HG02610 (cell line): ENCODE measurements at regions not wholly inside any gene's neighbourhood (a gene's known extent, or its start where the extent isn't known, plus 50 kb on each side); places are given as distances from the start of the nearest gene placed in this dataset.

ENCODE experiments used
- ATAC-seq: cut with Tn5 transposase; IDR thresholded peaks from one replicate; pipeline ENCODE4 v1.9.1; 2021; ENCODE audit warnings: mild to moderate bottlenecking, moderate library complexity; ENCODE audit not compliant: unreplicated experiment

DNA sequence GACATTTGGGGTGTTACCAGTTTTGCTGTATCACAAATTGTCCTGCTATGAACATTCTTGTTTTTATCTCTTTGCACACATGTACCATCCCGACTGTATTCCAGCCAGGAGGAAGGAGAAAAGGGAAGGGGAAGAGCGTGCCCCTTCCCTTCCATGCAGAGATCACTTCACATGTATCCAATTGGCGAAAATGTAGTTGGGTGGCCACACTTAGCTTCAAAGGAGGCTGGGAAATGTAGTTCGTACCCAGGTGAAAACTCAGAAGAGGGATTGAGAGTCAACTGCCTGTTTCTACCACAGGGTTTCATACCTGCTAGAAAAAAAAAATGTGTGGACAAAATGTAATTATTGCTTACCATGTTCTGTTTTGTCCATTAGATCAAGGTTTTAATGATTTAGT is 189.1 kb upstream of the PELI2 start:
- ATAC-seq, result no peak

DNA sequence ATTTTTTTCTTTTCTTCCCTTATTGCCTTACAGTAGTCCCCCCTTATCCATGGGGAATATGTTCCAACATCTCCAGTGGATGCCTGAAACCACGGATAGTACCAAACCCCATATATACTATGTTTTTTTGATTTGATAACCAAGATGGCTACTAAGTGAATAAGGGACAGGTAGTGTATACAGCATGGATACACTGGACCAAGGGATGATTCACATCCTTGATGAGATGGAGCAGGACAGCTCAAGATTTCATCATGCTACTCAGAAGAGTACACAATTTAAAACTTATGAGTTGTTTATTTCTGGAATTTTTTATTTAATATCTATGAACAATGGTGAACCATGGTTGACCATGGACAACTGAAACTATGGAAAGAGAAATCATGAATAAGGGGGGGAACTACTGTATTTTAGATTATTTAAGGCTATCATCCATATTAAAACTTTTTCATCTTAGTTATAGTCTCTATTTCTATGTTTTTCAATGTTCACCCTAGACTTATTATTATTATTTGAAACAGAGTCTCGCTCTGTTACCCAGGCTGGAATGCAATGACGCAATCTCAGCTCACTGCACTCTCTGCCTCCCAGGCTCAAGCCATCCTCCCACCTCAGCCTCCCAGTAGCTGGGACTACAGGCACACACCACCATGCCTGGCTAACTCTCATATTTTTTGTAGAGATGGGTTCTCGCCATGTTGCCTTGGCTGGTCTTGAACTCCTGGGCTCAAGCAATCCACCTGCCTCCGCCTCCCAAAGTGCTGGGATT is 188.0 kb upstream of the PELI2 start:
- ATAC-seq, result no peak

GRCh38 chr14:55936691-55937090 is 181.5 kb upstream of the PELI2 start:
- no peak for ATAC-seq

DNA sequence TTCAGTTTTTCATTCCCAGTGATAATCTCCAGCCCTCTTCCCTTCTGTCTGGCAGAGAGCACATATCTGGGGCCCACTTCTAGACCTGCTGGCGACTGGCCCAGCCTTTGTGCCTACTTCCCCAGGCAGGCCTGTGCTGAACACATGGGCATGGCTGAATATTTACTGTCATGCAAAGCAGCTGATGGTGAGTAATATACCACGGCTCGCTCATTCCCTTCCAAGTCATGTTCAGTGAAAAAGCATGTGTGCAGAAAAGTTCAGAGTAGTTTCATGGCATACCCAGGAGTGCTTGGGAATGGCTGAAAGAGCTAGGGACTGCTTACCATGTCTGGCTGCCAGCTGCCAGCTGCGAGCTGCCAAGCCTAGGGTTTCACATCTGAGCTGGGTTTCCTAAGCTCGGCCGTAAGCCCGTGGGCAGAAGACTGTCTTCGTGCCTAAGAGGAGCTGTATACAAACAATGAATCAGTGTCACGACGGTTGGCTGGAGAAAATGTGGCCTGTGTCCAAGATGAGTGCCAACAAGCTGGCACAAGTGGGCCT is 179.9 kb upstream of the PELI2 start:
- no peak for ATAC-seq

DNA sequence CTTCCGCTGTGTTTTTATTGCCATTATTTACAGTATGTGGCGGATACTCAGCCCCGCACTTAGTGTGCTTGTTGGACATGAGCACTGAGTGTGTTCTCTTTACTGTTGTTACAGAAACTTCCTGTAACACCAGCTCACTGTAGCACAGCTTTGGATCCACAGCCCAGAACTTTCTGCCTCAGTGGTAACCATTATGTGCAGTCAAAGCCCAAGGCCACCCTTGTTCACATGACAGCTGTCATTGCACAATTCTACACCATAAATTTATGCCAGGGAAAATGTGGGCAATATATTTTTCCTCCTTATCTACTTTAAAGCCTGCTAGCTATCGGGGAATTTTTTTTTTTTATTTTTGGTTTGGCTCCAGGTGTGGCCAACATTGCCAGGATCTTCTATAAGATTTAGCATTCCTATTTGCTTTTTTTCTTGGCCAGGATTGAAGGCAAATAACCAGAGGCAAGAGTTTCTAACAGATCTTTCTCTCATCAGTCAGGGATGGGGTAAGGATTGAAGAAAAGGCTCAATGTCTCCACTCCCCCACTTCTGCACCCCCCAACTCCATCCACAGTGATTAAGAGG is 176.0 kb upstream of the PELI2 start:
- ATAC-seq, result no peak

DNA sequence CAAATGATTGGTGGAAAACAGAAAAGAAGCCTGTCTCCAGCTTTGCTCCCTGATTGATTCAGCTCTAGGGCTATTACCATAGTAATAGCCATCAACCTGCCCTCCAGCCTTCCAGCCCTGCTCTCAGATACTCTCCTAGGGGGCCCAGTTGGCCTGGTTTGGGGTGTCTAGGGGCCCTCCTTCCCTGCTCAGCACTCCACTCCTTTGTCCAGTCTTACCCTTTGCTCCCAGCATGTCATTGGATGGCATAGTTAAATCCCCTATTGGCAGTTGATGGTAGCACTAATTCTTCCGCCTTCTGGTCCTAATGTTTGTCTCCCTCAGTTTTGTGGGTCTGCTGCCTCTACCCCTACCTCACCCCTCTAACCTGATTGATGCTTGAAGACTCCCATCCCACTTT is 175.4 kb upstream of the PELI2 start:
- ATAC-seq, result no peak

DNA sequence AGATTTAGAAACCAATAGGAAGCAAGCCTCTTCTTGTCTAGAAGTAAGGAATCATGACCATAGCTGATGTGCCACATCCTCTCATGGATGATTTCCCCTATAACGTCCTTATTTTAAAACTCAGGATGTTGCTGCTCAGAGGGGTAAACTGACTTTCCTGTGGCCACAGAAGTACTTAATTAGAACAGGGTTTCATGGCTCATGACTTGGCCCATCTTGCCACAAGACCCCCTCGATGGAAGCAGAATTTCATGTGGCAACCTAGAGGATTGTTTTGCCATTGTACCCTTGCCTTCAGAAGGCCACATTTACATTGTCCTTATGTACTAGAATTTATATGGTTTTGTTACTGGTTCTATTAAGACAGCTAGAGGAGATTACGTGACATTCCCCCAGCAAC is 173.5 kb upstream of the PELI2 start:
- no peak for ATAC-seq

DNA sequence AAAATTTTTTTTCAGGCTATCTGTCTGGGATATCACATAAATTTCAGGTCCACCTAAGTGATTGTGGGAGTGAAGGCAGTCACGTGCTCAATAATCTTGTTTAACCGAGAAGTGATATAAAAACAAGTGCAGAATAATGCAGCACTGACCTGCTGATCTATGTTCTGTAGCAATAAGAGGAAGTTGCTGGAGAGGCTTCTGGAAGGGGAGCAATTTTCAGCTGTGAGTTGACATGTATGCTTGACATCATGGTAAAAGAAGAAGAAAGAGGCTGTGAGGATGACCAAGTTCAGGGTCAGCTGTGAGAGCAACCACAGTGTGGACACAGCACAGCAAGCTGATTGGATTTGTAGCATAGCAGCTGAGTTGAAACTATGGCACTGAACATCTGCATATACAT is 172.0 kb upstream of the PELI2 start:
- no peak for ATAC-seq

- no peak for ATAC-seq
Measured at GRCh38 chr14:55948399-55948798, 169.8 kb upstream of the PELI2 start.

GRCh38 chr14:55949708-55950107 is 168.5 kb upstream of the PELI2 start:
- ATAC-seq, result no peak

GRCh38 chr14:55950135-55950534 is 168.1 kb upstream of the PELI2 start:
- no peak for ATAC-seq

GRCh38 chr14:55951341-55952206 is 166.6 kb upstream of the PELI2 start:
- no peak for ATAC-seq

GRCh38 chr14:55954108-55954507 is 164.1 kb upstream of the PELI2 start:
- no peak for ATAC-seq

DNA sequence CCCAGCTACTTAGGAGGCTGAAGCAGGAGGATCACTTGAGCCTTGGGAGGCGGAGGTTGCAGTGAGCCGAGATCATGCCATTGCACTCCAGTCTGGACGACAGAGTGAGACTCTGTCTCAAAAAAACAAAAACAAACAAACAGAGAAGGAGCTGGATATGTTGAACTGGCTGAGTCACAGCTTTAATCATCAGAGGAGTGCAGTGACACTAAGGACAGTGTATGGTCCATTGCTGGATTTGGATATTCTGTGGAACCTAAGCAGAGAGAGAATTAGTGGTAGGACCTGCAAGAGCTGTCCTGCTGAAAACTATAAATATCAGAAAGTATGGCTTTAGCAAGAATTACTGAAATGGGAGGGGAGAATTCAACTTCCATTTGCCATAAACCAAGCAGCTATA is 163.0 kb upstream of the PELI2 start:
- ATAC-seq, result no peak

GRCh38 chr14:55957950-55958349 is 160.3 kb upstream of the PELI2 start:
- no peak for ATAC-seq

DNA sequence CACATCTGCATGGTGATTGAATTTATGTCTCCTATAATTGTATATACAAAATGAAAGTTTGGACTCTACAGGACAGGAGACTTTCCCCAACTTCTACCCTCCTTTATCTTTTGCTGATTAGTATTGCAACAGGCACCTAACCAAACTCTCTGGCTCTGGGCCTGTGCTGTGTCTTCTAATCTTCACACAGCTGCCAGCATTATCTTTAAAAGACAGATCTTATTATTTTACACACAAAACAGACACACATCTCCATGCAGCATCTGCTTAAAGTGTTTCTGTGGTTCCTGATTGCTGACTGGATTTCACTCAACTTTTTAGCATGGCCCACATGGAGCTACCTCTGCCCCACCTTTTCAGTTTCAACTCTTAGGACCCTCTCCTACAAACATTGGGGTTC is 154.9 kb upstream of the PELI2 start:
- no peak for ATAC-seq

DNA sequence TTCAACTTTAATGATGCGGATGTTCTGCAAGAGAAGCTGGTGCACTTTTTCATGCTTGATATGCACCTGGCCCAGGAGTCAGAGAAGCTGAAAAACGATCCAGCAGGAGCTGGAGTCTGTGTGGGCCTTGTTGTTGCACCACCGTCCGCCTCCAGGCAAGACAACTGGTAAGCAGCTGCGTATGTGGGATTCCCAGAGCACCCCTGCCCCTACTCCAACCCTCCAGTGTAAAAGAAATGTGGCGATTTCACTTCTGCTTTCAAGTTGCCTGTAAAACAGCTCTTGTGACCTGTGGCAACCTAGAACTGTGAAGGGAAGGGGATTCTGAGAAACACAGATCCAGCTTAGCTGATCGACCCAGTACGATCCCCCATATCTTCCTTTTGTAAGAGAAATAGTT is 154.1 kb upstream of the PELI2 start:
- no peak for ATAC-seq

DNA sequence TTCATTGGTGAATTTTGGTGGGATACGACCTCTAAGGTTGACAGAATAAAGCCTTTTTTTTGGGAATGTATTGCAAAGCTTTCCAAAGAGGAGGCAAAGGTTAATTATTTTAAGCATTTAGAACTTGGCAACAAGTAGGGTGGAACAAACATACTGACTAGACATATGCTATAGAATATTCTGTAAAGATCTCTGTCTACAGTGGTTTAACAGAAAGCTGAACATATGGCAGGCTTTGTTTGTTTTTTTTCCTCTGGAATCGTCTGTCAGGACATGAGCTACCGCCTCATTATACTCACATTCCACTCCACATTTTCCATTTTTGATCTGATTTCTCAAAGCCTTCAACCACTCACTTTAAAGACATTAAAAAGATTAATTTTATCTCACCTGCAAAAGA is 153.4 kb upstream of the PELI2 start:
- no peak for ATAC-seq

- ATAC-seq, result no peak
Measured at GRCh38 chr14:55965851-55966250, 152.4 kb upstream of the PELI2 start.

GRCh38 chr14:55968741-55969140 is 149.5 kb upstream of the PELI2 start:
- no peak for ATAC-seq

DNA sequence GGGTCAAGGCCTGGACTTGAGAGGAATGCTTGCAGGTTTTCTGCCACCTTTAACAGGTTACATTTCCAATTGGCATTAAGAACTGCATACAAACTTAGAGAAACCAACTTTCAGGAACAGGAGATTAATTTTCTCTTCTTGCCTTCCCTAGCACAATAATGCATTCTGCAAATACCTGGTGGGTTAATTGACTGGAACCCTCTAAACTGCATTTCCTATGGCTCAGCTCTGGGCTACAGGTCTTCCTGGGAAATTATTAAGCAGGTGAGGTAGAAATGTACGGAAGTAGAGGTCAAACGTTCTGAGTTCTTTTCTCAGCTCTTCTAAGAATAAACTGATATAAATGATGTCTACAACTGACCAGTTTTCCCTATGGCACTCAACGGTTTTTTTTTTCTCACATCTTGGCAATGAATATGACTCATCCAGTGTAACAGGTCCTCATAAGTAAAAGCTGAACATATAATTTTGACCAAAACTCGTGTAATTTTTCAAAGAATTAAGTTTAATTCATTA is 144.9 kb upstream of the PELI2 start:
- ATAC-seq, result no peak
